ENCODE measurements at regions not wholly inside any gene's neighbourhood (a gene's known extent, or its start where the extent isn't known, plus 50 kb on each side); places are given as distances from the start of the nearest gene placed in this dataset.

GRCh38 chr9:108674766-108675530, 180.8 kb downstream of the ACTL7B start:
- no peak for DNase-seq

- peak; percentile 84 for DNase-seq
Observed at GRCh38 chr9:108673386-108673785, 182.4 kb downstream of the ACTL7B start.

- peak; percentile 40 for DNase-seq
Observed at GRCh38 chr9:108672475-108673190, 183.2 kb downstream of the ACTL7B start.

- DNase-seq, result peak; percentile 97
Observed at GRCh38 chr9:108671794-108672193, 184.0 kb downstream of the ACTL7B start.

GRCh38 chr9:108671176-108671575, 184.6 kb downstream of the ACTL7B start:
- DNase-seq, result peak; percentile 69

GRCh38 chr9:108668938-108669335, 186.8 kb downstream of the ACTL7B start:
- DNase-seq, result peak; percentile 31

GRCh38 chr9:108668191-108668937, 187.4 kb downstream of the ACTL7B start:
- DNase-seq, result peak; percentile 61

- DNase-seq, result peak; percentile 50
Observed at GRCh38 chr9:108666240-108666784, 189.5 kb downstream of the ACTL7B start.

GRCh38 chr9:108665521-108666239, 190.1 kb downstream of the ACTL7B start:
- no peak for DNase-seq

- DNase-seq, result peak; percentile 67
Observed at GRCh38 chr9:108664309-108665255, 191.2 kb downstream of the ACTL7B start.

- no peak for DNase-seq
Observed at GRCh38 chr9:108663422-108663821, 192.4 kb downstream of the ACTL7B start.

- no peak for DNase-seq
Observed at GRCh38 chr9:108662956-108663355, 192.8 kb downstream of the ACTL7B start.

GRCh38 chr9:108662091-108662875, 193.5 kb downstream of the ACTL7B start:
- DNase-seq, result no peak

- DNase-seq, result no peak
Observed at GRCh38 chr9:108656566-108656965, 199.2 kb downstream of the ACTL7B start.

- no peak for DNase-seq
Observed at GRCh38 chr9:108655818-108656217, 200.0 kb downstream of the ACTL7B start.

- peak; percentile 39 for DNase-seq
Observed at GRCh38 chr9:108654566-108654965, 201.2 kb downstream of the ACTL7B start.

- no peak for DNase-seq
Observed at GRCh38 chr9:108652851-108653250, 202.9 kb downstream of the ACTL7B start.

GRCh38 chr9:108650826-108651225, 205.0 kb downstream of the ACTL7B start:
- DNase-seq, result no peak

- no peak for DNase-seq
Observed at GRCh38 chr9:108645520-108645919, 210.3 kb downstream of the ACTL7B start.

GRCh38 chr9:108643731-108644510, 211.9 kb downstream of the ACTL7B start:
- DNase-seq, result peak; percentile 33

All from EL (cell line).